Neural cell (in vitro differentiated cells): ENCODE measurements at regions not wholly inside any gene's neighbourhood (a gene's known extent, or its start where the extent isn't known, plus 50 kb on each side); places are given as distances from the start of the nearest gene placed in this dataset.

Experiments
- H2AFZ ChIP-seq: fragments of 200-600, 300-800 bp; sonication (generic), shearing (Covaris generic); 2 replicates; pipeline ENCODE4 v1.6.0; 2014; ENCODE audit warnings: low read depth, mild to moderate bottlenecking, antibody characterized with exemption, low read length, moderate library complexity
- H3F3A ChIP-seq: fragments of 200-600 bp; shearing (Covaris generic); 2 replicates; pipeline ENCODE4 v1.6.1; 2016; ENCODE audit warnings: mild to moderate bottlenecking, moderate library complexity, mixed read lengths, antibody characterized with exemption, low read length; ENCODE audit not compliant: insufficient read depth, poor library complexity, severe bottlenecking
- H3K27ac ChIP-seq: fragments of 200-600, 300-800 bp; sonication (generic), shearing (Covaris generic); 2 replicates; pipeline ENCODE4 v1.5.1; 2014; ENCODE audit warnings: mild to moderate bottlenecking, low read length, moderate library complexity
- H3K27me3 ChIP-seq: fragments of 300-800, 200-600 bp; sonication (generic), shearing (Covaris generic); 2 replicates; pipeline ENCODE4 v1.6.0; 2014; ENCODE audit warnings: mild to moderate bottlenecking, low read depth, low read length, moderate library complexity; ENCODE audit not compliant: insufficient read depth
- H3K36me3 ChIP-seq: fragments of 300-800, 200-600 bp; sonication (generic), shearing (Covaris generic); 2 replicates; pipeline ENCODE4 v1.5.1; 2014; ENCODE audit warnings: mild to moderate bottlenecking, antibody characterized with exemption, low read length, moderate library complexity; ENCODE audit not compliant: insufficient read depth
- H3K4me2 ChIP-seq: fragments of 300-800, 200-600 bp; sonication (generic), shearing (Covaris generic); 2 replicates; pipeline ENCODE4 v1.6.0; 2014; ENCODE audit warnings: mild to moderate bottlenecking, low read length
- H3K4me3 ChIP-seq: fragments of 300-800, 200-600 bp; sonication (generic), shearing (Covaris generic); 2 replicates; pipeline ENCODE4 v1.5.1; 2014; ENCODE audit warnings: mild to moderate bottlenecking, low read length, moderate library complexity
- H3K79me2 ChIP-seq: fragments of 200-600 bp; shearing (Covaris generic); replicated peaks from 2 replicates; pipeline ENCODE4 v1.6.0; 2014; ENCODE audit warnings: mild to moderate bottlenecking, low read length, moderate library complexity; ENCODE audit not compliant: insufficient read depth
- H3K9ac ChIP-seq: fragments of 300-800, 200-600 bp; sonication (generic), shearing (Covaris generic); 2 replicates; pipeline ENCODE4 v1.6.1; 2016; ENCODE audit warnings: mild to moderate bottlenecking, low read length, mixed read lengths
- H3K9me2 ChIP-seq: fragments of 200-600 bp; shearing (Covaris generic); 2 replicates; pipeline ENCODE4 v1.6.1; 2016; ENCODE audit warnings: mild to moderate bottlenecking, low read length, mixed read lengths; ENCODE audit not compliant: insufficient read depth
- H3K9me3 ChIP-seq: fragments of 200-600, 300-800 bp; sonication (generic), shearing (Covaris generic); 2 replicates; pipeline ENCODE4 v1.6.1; 2016; ENCODE audit warnings: mild to moderate bottlenecking, mixed run types, low read length, moderate library complexity, mixed read lengths
- H4K20me1 ChIP-seq: fragments of 200-600 bp; shearing (Covaris generic); 2 replicates; pipeline ENCODE4 v1.6.1; 2016; ENCODE audit warnings: mild to moderate bottlenecking, mixed run types; ENCODE audit not compliant: insufficient read depth
- CTCF ChIP-seq: fragments of 450-650 bp; IDR thresholded peaks from 2 replicates; pipeline ENCODE4 v1.5.1; 2014; ENCODE audit warnings: antibody characterized with exemption, mild to moderate bottlenecking, moderate library complexity; ENCODE audit not compliant: poor library complexity, severe bottlenecking
- EP300 ChIP-seq: fragments of 450-650 bp; conservative IDR thresholded peaks from 2 replicates; pipeline ENCODE4 v1.6.1; 2014; ENCODE audit warnings: antibody characterized with exemption, mild to moderate bottlenecking, moderate library complexity; ENCODE audit not compliant: poor library complexity, severe bottlenecking
- EZH2 ChIP-seq: fragments of 200-600, 300-800 bp; shearing (Covaris generic), sonication (generic); IDR thresholded peaks from 2 replicates; pipeline ENCODE4 v1.6.1; 2014; ENCODE audit warnings: antibody characterized with exemption, low read length, borderline replicate concordance, mild to moderate bottlenecking; ENCODE audit not compliant: insufficient read depth, poor library complexity, severe bottlenecking
- MXI1 ChIP-seq: fragments of 450-650 bp; conservative IDR thresholded peaks from 2 replicates; pipeline ENCODE4 v1.6.1; 2014; ENCODE audit warnings: antibody characterized with exemption, mild to moderate bottlenecking; ENCODE audit not compliant: poor library complexity, severe bottlenecking
- POLR2AphosphoS5 ChIP-seq: IDR thresholded peaks from 2 replicates; pipeline ENCODE4 v1.6.1; 2012
- RAD21 ChIP-seq: fragments of 450-650 bp; conservative IDR thresholded peaks from 2 replicates; pipeline ENCODE4 v1.6.1; 2014; ENCODE audit warnings: antibody characterized with exemption, mild to moderate bottlenecking, moderate library complexity
- REST ChIP-seq: IDR thresholded peaks from 2 replicates; pipeline ENCODE4 v1.6.1; 2012; ENCODE audit warnings: borderline replicate concordance
- SMC3 ChIP-seq: fragments of 450-650 bp; conservative IDR thresholded peaks from 2 replicates; pipeline ENCODE4 v1.6.1; 2014; ENCODE audit warnings: antibody characterized with exemption, mild to moderate bottlenecking, moderate library complexity; ENCODE audit not compliant: poor library complexity
- TAF1 ChIP-seq: IDR thresholded peaks from 2 replicates; pipeline ENCODE4 v1.6.1; 2012; ENCODE audit warnings: low read depth

GRCh38 chr4:19520939-19521520 is 730.7 kb upstream of the SLIT2 start:
- Histone ChIP-seq H3K27me3 (no peaks in the 10 kb centered on the region), H3F3A (no peaks in the 10 kb centered on the region), H3K9ac (no peak overlapping the region), H3K27ac (no peak overlapping the region), H3K36me3 (no peaks in the 10 kb centered on the region), H2AFZ (no peak overlapping the region), H3K9me3 (no peaks in the 10 kb centered on the region), H3K4me3 (no peak overlapping the region), H4K20me1 (no peaks in the 10 kb centered on the region), H3K4me2 (no peak overlapping the region), H3K79me2 (no peaks in the 10 kb centered on the region), H3K9me2 (no peaks in the 10 kb centered on the region)
- TF ChIP-seq MXI1 (no peak), TAF1 (no peak), POLR2AphosphoS5 (no peak), RAD21 (no peak), EZH2 (no peak), SMC3 (no peak), EP300 (no peak), REST (no peak)

GRCh38 chr4:19514276-19515070 is 737.2 kb upstream of the SLIT2 start:
- H3K4me2 ChIP-seq: no peak overlapping the region

More at GRCh38 chr4:19514276-19515070, 737.2 kb upstream of the SLIT2 start:
- TF ChIP-seq TAF1 (no peak), MXI1 (no peak), CTCF (no peak), EZH2 (no peak), POLR2AphosphoS5 (no peak), EP300 (no peak), RAD21 (no peak), SMC3 (no peak), REST (no peak)
- Histone ChIP-seq H3K27ac (no peak overlapping the region), H3K4me3 (no peak overlapping the region), H2AFZ (no peak overlapping the region), H3K9me2 (no peaks in the 10 kb centered on the region), H3K79me2 (no peaks in the 10 kb centered on the region), H3F3A (no peaks in the 10 kb centered on the region), H3K9ac (no peak overlapping the region), H3K9me3 (no peaks in the 10 kb centered on the region), H4K20me1 (no peaks in the 10 kb centered on the region), H3K36me3 (no peaks in the 10 kb centered on the region), H3K27me3 (no peaks in the 10 kb centered on the region)
